ENCODE measurements at regions not wholly inside any gene's neighbourhood (a gene's known extent, or its start where the extent isn't known, plus 50 kb on each side); places are given as distances from the start of the nearest gene placed in this dataset.

DNA sequence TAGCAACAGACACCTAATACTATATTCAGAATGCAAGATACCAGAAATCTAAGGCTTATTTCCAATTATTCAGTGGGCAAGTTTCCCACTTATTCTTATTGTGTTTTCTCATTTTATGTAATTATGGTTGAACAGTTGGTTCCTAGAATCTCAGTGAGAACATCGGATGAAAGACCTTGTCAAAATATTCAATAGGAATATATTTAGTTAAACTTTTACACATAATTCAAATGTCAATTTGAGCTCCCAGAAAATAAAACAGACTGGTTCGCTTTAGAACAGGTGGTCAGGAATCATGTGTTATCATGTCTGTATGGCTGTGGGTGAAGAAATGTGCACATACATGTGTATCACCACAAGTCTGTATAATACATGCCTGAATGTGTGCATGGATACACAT is 447.8 kb downstream of the MED10 start:
- Histone ChIP-seq H3K36me3 (replicated peaks) (no peaks in the 10 kb centered on the region), H3K4me3 (ENCODE audit: low read depth, low read length) (no peak overlapping the region), H3K27me3 (replicated peaks) (no peaks in the 10 kb centered on the region), H3K27ac (no peak overlapping the region)
- in situ Hi-C loops (cut with HindIII; ENCODE audit: low pct_ligation_motif_present, low sequenced_read_pairs), result no loop called here
- TF ChIP-seq, protein P1, sequence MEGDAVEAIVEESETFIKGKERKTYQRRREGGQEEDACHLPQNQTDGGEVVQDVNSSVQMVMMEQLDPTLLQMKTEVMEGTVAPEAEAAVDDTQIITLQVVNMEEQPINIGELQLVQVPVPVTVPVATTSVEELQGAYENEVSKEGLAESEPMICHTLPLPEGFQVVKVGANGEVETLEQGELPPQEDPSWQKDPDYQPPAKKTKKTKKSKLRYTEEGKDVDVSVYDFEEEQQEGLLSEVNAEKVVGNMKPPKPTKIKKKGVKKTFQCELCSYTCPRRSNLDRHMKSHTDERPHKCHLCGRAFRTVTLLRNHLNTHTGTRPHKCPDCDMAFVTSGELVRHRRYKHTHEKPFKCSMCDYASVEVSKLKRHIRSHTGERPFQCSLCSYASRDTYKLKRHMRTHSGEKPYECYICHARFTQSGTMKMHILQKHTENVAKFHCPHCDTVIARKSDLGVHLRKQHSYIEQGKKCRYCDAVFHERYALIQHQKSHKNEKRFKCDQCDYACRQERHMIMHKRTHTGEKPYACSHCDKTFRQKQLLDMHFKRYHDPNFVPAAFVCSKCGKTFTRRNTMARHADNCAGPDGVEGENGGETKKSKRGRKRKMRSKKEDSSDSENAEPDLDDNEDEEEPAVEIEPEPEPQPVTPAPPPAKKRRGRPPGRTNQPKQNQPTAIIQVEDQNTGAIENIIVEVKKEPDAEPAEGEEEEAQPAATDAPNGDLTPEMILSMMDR (IDR thresholded peaks at IDR 0.05; ENCODE audit: low read depth, low read length, missing control alignments), result no peak
- DNase-seq, result no peak

DNA sequence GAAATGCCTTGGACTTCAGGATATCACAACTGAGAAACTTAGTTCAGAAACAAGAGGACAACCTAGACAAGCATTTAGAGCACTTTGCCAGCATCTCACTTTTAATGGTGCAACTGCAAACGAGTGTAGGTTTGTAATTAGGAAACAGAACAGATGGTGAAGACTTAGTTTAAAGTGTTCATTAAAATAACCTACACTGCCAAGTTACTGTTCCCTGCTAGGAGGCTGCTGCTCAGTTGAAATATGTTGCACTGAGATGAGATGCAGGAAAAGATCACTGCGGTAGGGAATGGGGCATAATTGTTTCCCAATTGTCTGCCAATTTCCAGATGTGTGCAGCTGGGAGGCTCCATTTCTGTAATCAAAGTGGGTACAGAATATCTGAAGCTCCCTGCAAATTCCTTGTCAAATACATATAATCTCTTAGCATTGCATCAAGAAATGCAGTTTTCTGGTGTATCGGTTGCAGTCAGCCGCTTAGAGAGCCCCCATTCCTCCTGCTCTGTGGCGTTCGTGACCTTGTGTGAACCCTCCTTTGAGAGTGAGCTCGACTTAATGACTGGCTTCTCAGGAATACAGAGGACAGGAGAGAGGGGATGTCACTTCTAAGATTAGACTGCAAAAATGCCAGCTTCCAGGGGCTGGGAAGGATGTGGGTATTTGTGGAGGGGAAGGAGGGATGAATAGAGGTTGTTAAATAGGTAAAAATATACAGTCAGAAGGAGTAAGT is 448.9 kb downstream of the MED10 start:
- H3K27ac ChIP-seq, result no peak overlapping the region
- TF ChIP-seq, protein P1 (IDR thresholded peaks at IDR 0.05; ENCODE audit: low read depth, low read length, missing control alignments), result no peak
- DNase-seq, result no peak
- no peaks in the 10 kb centered on the region for H3K36me3 ChIP-seq (replicated peaks)
- no peaks in the 10 kb centered on the region for H3K27me3 ChIP-seq (replicated peaks)
- H3K4me3 ChIP-seq (ENCODE audit: low read depth, low read length), result no peak overlapping the region
- in situ Hi-C loops (cut with HindIII; ENCODE audit: low pct_ligation_motif_present, low sequenced_read_pairs), result no loop called here

DNA sequence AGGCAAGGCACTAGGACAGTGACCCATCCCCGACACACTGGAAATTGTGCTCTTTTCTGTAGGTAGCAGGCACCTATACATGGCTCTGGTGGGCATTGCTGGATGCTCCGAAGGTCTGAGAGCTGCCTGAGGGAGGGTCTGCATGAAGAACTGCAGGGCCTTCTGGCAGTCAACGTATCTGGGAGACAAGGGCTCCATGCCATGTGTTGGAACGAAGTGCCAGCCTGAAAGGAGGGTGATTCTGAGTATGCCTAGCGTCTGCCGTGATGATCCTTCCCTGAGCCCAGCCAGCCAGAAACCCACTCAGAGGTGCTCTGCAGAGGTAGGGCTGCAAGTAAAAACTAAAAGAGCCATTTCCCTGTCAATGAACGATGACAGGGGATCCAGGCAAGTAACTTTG is 453.2 kb downstream of the MED10 start:
- TF ChIP-seq, protein P1 (IDR thresholded peaks at IDR 0.05; ENCODE audit: low read depth, low read length, missing control alignments), result no peak
- no peak overlapping the region for H3K4me3 ChIP-seq (ENCODE audit: low read depth, low read length)
- no peak overlapping the region for H3K27ac ChIP-seq
- in situ Hi-C loops (cut with HindIII; ENCODE audit: low pct_ligation_motif_present, low sequenced_read_pairs), result no loop called here
- no peaks in the 10 kb centered on the region for H3K36me3 ChIP-seq (replicated peaks)
- DNase-seq, result no peak
- H3K27me3 ChIP-seq (replicated peaks), result no peaks in the 10 kb centered on the region

DNA sequence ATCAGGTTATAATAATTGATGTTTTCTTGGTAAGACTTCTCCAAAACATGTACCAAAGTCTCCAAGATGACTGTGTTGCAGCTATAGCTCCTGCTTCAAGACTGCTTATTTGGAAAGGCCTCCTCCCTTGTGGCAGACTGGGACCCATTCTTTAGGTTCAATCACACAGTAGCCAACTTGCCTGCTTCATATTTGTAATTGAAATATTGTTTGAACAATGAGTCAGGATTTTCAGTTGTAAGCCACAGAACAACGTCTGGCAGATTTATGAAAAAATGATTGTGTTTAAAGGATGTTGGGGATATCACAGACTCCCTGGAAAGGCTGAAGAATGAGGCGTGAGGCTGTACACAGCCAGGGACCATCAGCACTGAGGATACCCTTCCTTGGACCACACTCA is 458.9 kb downstream of the MED10 start:
- in situ Hi-C loops (cut with HindIII; ENCODE audit: low pct_ligation_motif_present, low sequenced_read_pairs), result no loop called here
- Histone ChIP-seq H3K36me3 (replicated peaks) (no peaks in the 10 kb centered on the region), H3K27ac (no peak overlapping the region), H3K27me3 (replicated peaks) (no peaks in the 10 kb centered on the region), H3K4me3 (ENCODE audit: low read depth, low read length) (no peak overlapping the region)
- no peak for DNase-seq
- TF ChIP-seq, protein P1 (IDR thresholded peaks at IDR 0.05; ENCODE audit: low read depth, low read length, missing control alignments), result no peak

DNA sequence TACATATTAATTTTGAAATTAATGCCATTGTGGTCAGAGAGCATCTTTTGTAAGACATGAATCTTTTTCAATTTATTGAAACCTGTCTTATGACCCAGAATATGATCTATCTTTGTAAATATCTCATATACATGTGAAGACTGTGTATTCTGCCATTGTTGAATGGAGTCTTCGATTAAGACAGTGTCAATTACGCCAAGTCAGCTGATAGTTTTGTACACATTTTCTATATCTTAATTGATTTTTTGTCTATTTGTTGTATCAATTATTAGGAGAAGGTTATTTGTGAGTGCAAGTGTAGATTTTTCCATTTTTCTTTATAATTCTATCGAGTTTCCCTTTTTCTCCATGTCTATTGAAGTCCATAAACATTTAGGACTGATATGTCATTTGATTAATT is 471.6 kb downstream of the MED10 start:
- H3K27me3 ChIP-seq (replicated peaks), result no peaks in the 10 kb centered on the region
- TF ChIP-seq, protein P1 (IDR thresholded peaks at IDR 0.05; ENCODE audit: low read depth, low read length, missing control alignments), result no peak

DNA sequence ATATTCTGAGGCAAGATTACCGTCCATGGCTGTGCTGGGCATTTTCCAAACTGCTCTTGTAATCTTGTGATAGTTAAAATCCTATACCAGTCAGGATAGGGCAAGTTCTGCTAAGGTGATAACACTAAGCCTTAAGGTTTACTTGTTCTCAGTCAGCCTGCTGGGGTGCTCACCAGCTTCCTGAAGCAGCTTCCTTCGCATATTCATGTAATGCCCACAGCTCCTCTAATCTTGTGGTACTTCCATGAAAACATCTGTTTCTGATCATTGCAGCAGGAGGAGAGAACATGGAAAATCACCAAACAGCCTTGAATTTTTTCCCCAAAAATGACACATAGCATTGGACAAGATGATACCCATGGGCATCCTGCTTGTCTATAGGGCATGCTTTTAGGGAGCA is 473.2 kb downstream of the MED10 start:
- TF ChIP-seq, protein P1 (IDR thresholded peaks at IDR 0.05; ENCODE audit: low read depth, low read length, missing control alignments), result no peak
- DNase-seq, result no peak
- in situ Hi-C loops (cut with HindIII; ENCODE audit: low pct_ligation_motif_present, low sequenced_read_pairs), result no loop called here
- H3K4me3 ChIP-seq (ENCODE audit: low read depth, low read length), result no peak overlapping the region
- no peaks in the 10 kb centered on the region for H3K36me3 ChIP-seq (replicated peaks)
- H3K27ac ChIP-seq, result no peak overlapping the region
- no peaks in the 10 kb centered on the region for H3K27me3 ChIP-seq (replicated peaks)

More for the DNA sequence above, 471.6 kb downstream of the MED10 start:
- in situ Hi-C loops (cut with HindIII; ENCODE audit: low pct_ligation_motif_present, low sequenced_read_pairs), result no loop called here
- H3K36me3 ChIP-seq (replicated peaks), result no peaks in the 10 kb centered on the region
- no peak for DNase-seq
- H3K27ac ChIP-seq, result no peak overlapping the region
- H3K4me3 ChIP-seq (ENCODE audit: low read depth, low read length), result no peak overlapping the region
